IMR-90 (cell line): ENCODE measurements at regions not wholly inside any gene's neighbourhood (a gene's known extent, or its start where the extent isn't known, plus 50 kb on each side); places are given as distances from the start of the nearest gene placed in this dataset.

Experiments
- ATAC-seq: fragments of 200-7000 bp; cut with Tn5 transposase; 2 replicates; pipeline ENCODE4 v1.9.1; 2020; ENCODE audit warnings: low read depth, mild to moderate bottlenecking, moderate library complexity
- BruUV-seq: library from RNA; stranded (reverse); fragments of 400-500 nt; replicated peaks from 2 replicates; lab custom pipeline; 2021; lab: Mats Ljungman, UMichigan
- CTCF ChIA-PET: fragments of 300-600 bp; formaldehyde crosslinking; extraction: SDS; loops from one replicate; lab custom pipeline; 2021; ENCODE audit warnings: antibody characterized with exemption; lab: Yijun Ruan, JAX
- POLR2A ChIA-PET: fragments of 300-600 bp; sonication (Branson Sonifier 250); formaldehyde crosslinking; loops from one replicate; lab custom pipeline; 2022; ENCODE audit warnings: antibody characterized with exemption; ENCODE audit not compliant: unreplicated experiment; lab: Charles Lee
- DNase-seq: peaks from one replicate; pipeline ENCODE4 v3.0.0; 2013
- H2AFZ ChIP-seq: replicated peaks from 2 replicates; pipeline ENCODE3; 2013; ENCODE audit warnings: low read length, mild to moderate bottlenecking; ENCODE audit not compliant: poor library complexity
- H2AK5ac ChIP-seq: 2 replicates; pipeline ENCODE4 v1.6.1; 2013; ENCODE audit warnings: low read depth, low read length, inconsistent platforms
- H2AK9ac ChIP-seq: replicated peaks from 2 replicates; pipeline ENCODE3; 2013; ENCODE audit warnings: mild to moderate bottlenecking, low read depth, low read length, moderate library complexity; ENCODE audit not compliant: poor library complexity
- H2BK120ac ChIP-seq: 2 replicates; pipeline ENCODE4 v1.6.1; 2013; ENCODE audit warnings: low read depth, low read length, inconsistent platforms
- H2BK15ac ChIP-seq: 3 replicates; pipeline ENCODE4 v1.6.1; 2013; ENCODE audit warnings: low read depth, low read length, inconsistent platforms
- H2BK20ac ChIP-seq: 2 replicates; pipeline ENCODE4 v1.6.1; 2013; ENCODE audit warnings: low read depth, mild to moderate bottlenecking, inconsistent platforms, low read length, moderate library complexity
- H2BK5ac ChIP-seq: 2 replicates; pipeline ENCODE4 v1.6.1; 2013; ENCODE audit warnings: mild to moderate bottlenecking, low read depth, low read length, inconsistent platforms; ENCODE audit not compliant: poor library complexity, severe bottlenecking
- H3K14ac ChIP-seq: replicated peaks from 2 replicates; pipeline ENCODE4 v1.6.1; 2013; ENCODE audit warnings: low read depth, low read length, inconsistent platforms
- H3K18ac ChIP-seq: 2 replicates; pipeline ENCODE4 v1.6.1; 2013; ENCODE audit warnings: low read depth, low read length, control low read depth
- H3K23ac ChIP-seq: 2 replicates; pipeline ENCODE4 v1.6.1; 2013; ENCODE audit warnings: low read depth, low read length, inconsistent platforms
- H3K27ac ChIP-seq: 2 replicates; pipeline ENCODE4 v1.5.1; 2013; ENCODE audit warnings: mild to moderate bottlenecking, control low read depth, low read length; ENCODE audit not compliant: insufficient read depth
- H3K27me3 ChIP-seq: 2 replicates; pipeline ENCODE4 v1.6.1; 2013; ENCODE audit warnings: low read length; ENCODE audit not compliant: control insufficient read depth, insufficient read depth
- H3K36me3 ChIP-seq: 2 replicates; pipeline ENCODE4 v1.6.1; 2013; ENCODE audit warnings: low read length, mixed read lengths; ENCODE audit not compliant: control insufficient read depth, insufficient read depth
- H3K4ac ChIP-seq: 2 replicates; pipeline ENCODE4 v1.6.1; 2013; ENCODE audit warnings: low read depth, low read length, inconsistent platforms
- H3K4me1 ChIP-seq: 2 replicates; pipeline ENCODE4 v1.6.1; 2013; ENCODE audit warnings: low read length, mixed read lengths; ENCODE audit not compliant: control insufficient read depth, insufficient read depth
- H3K4me2 ChIP-seq: 2 replicates; pipeline ENCODE4 v1.6.1; 2013; ENCODE audit warnings: low read depth, mild to moderate bottlenecking, control low read depth, low read length, moderate library complexity
- H3K4me3 ChIP-seq: 2 replicates; pipeline ENCODE4 v1.5.1; 2013; ENCODE audit warnings: low read depth, mild to moderate bottlenecking, control low read depth, low read length, moderate library complexity; ENCODE audit not compliant: insufficient read depth
- H3K56ac ChIP-seq: 2 replicates; pipeline ENCODE4 v1.6.1; 2013; ENCODE audit warnings: low read length, inconsistent platforms; ENCODE audit not compliant: insufficient read depth; ENCODE audit errors: extremely low read depth
- H3K79me1 ChIP-seq, 2 experiments: 2 replicates each; pipeline ENCODE4 v1.6.1; 2013; ENCODE audit warnings: low read length in 2 of 2, inconsistent platforms in 1 of 2, low read depth in 1 of 2
- H3K9ac ChIP-seq: 2 replicates; pipeline ENCODE4 v1.6.1; 2013; ENCODE audit warnings: low read depth, low read length, control low read depth
- H3K9me1 ChIP-seq: 2 replicates; pipeline ENCODE4 v1.6.1; 2013; ENCODE audit warnings: low read length, inconsistent platforms; ENCODE audit not compliant: insufficient read depth
- H3K9me3 ChIP-seq: 2 replicates; pipeline ENCODE4 v1.6.1; 2013; ENCODE audit warnings: low read length; ENCODE audit not compliant: control insufficient read depth, insufficient read depth
- H4K20me1 ChIP-seq: 2 replicates; pipeline ENCODE4 v1.6.1; 2013; ENCODE audit warnings: low read length, inconsistent platforms; ENCODE audit not compliant: insufficient read depth
- H4K5ac ChIP-seq: 2 replicates; pipeline ENCODE4 v1.6.1; 2013; ENCODE audit warnings: mild to moderate bottlenecking, low read depth, low read length, control low read depth
- H4K8ac ChIP-seq, 2 experiments: 2 replicates each; pipeline ENCODE4 v1.6.1; 2013; ENCODE audit warnings: low read depth in 2 of 2, low read length in 2 of 2, control low read depth in 1 of 2, inconsistent platforms in 1 of 2
- H4K91ac ChIP-seq: 2 replicates; pipeline ENCODE4 v1.6.1; 2013; ENCODE audit warnings: low read depth, low read length, inconsistent platforms; ENCODE audit not compliant: insufficient read depth
- BHLHE40 ChIP-seq: fragments of 150-350 bp; IDR thresholded peaks from 2 replicates; pipeline ENCODE4 v1.6.1; 2016; ENCODE audit warnings: mild to moderate bottlenecking, low read depth, low read length
- CEBPB ChIP-seq: IDR thresholded peaks from 2 replicates; pipeline ENCODE4 v1.6.1; 2012; ENCODE audit warnings: low read depth, low read length, improper control_type of control experiment
- RAD21 ChIP-seq: IDR thresholded peaks from 2 replicates; pipeline ENCODE4 v1.6.1; 2012; ENCODE audit warnings: low read length, improper control_type of control experiment
- RFX5 ChIP-seq: IDR thresholded peaks from 2 replicates; pipeline ENCODE4 v1.8.0; 2012; ENCODE audit warnings: low read depth, mild to moderate bottlenecking, low read length, moderate library complexity
- WGBS, 2 experiments: methylation state at CpG; one replicate each; pipeline versions ENCODE4 v1.1.5 to v1.1.7; 2013; ENCODE audit warnings: missing lambda C conversion rate in 2 of 2; ENCODE audit not compliant: insufficient read length in 1 of 2; ENCODE audit errors: extremely low coverage in 2 of 2; 5-methylcytosine and 5-hydroxymethylcytosine counted together
- dilution Hi-C: fragments of 300-500 bp; cut with HindIII; formaldehyde crosslinking; loops from one replicate; pipeline ENCODE4 v1.14.3; 2018; ENCODE audit warnings: low sequenced_read_pairs; ENCODE audit not compliant: unreplicated experiment
- in situ Hi-C: fragments of 300-500 bp; cut with MboI; formaldehyde crosslinking; loops from 3 replicates; pipeline ENCODE4 v1.14.3; 2019; ENCODE audit warnings: low sequenced_read_pairs, inconsistent platforms, mixed read lengths
- intact Hi-C: fragments of 100-400 bp; cut with micrococcal nuclease; formaldehyde crosslinking; loops from 2 replicates; pipeline ENCODE4 v1.10.0; 2022

GRCh38 chr7:12882710-12883109, 195.3 kb downstream of the ARL4A start:
- Histone ChIP-seq H4K8ac (no peak overlapping the region; a peak in 1 of 4 replicates), H2AK9ac (no peak overlapping the region), H3K4me3 (no peak overlapping the region), H2BK20ac (peak overlapping the region; percentile 48; the same call in 1 of the 2 replicates), H2BK120ac (no peak overlapping the region), H3K56ac (no peak overlapping the region), H3K36me3 (no peaks in the 10 kb centered on the region), H3K79me1 (no peaks in the 10 kb centered on the region), H2BK15ac (no peak overlapping the region), H2BK5ac (no peak overlapping the region), H4K91ac (no peak overlapping the region), H3K27me3 (no peaks in the 10 kb centered on the region), H2AFZ (peak overlapping the region; percentile 53), H3K9me3 (no peaks in the 10 kb centered on the region), H3K9me1 (no peaks in the 10 kb centered on the region), H4K5ac (no peak overlapping the region), H3K27ac (no peak overlapping the region), H3K23ac (no peak overlapping the region), H3K4me2 (no peak overlapping the region), H3K4ac (no peak overlapping the region), H3K9ac (no peak overlapping the region), H4K20me1 (no peaks in the 10 kb centered on the region), H3K14ac (peak overlapping the region; percentile 44; the same call in 1 of the 2 replicates), H3K4me1 (peaks cover 3% of the 10 kb centered on the region; the same call in 1 of the 2 replicates), H3K18ac (no peak overlapping the region), H2AK5ac (no peak overlapping the region)
- in situ Hi-C loops (no loop called here), intact Hi-C loops (loop anchor here (1.0 to 10.0 kb wide), 2 partner anchors 47 to 232 kb away; no protein-coding TSS in a partner anchor), dilution Hi-C loops (no loop called here)
- ATAC-seq: no peak
- WGBS, 2 experiments: no CpG with 5 or more reads among the region's 1 CpG
- TF ChIP-seq RAD21 (no peak), BHLHE40 (no peak), RFX5 (no peak), CEBPB (no peak)
- ChIA-PET POLR2A (no interaction called here), CTCF (no interaction called here)
- no TSS peak for BruUV-seq
- DNase-seq: no peak
